DMS 273 treated with DMSO at 0.1 percent for 48 hours (cell line): ENCODE measurements at regions not wholly inside any gene's neighbourhood (a gene's known extent, or its start where the extent isn't known, plus 50 kb on each side); places are given as distances from the start of the nearest gene placed in this dataset.

Source experiments
- DNase-seq: peaks from one replicate; lab custom pipeline; 2025; lab: John Stamatoyannopoulos, UW

DNA sequence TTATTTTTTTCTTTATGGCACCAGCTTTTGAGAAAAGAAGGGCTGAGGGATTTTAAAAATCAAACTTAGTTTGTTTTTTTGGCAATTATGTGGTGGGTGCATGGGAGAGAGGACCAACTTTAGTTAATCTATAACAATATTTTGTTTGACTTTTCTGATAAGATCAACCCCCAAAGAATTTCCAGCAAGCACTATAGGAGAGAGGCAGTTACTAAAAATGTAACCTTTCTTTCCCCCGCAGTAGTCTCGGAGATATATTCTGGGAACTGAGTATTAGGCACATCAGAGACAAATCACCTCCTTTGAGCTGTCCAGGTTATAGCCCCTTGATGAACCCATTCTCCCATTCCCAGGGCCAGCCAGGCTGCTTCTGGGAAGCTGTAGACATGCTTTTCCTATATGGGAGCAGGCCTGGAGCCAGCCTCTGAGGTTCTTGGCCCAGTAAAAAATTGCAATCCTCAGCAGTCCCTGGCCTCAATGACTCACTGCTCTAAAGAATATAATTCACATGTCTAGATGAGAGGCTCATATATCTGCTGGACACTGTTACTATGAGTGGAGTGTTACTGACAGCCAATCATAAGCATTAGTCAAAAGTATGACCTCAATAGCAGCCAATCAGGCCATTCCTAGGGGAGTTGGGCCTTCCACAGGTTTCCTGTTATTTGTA lies 138.3 kb upstream of the AGBL1 start:
- peak; percentile 76 for DNase-seq

DNA sequence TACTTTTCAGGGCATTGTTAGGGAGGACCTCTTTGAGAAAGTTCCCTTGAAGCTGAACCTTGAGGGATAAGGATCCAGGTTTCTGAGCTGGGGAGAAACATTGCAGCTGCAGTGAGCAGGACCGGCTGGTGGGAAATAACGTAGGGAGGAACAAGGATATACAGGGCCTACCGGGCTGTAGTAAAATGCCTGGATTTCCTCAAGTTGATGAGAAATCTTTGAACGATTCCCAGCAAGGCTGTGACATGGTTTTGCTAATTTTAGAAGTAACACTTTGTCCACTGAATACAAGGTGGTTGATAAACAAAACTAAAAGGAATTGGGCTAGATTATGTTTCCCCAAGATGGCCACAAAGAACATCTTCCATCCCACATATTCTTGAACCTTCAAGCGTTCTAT lies 137.0 kb upstream of the AGBL1 start:
- DNase-seq = no peak

DNA sequence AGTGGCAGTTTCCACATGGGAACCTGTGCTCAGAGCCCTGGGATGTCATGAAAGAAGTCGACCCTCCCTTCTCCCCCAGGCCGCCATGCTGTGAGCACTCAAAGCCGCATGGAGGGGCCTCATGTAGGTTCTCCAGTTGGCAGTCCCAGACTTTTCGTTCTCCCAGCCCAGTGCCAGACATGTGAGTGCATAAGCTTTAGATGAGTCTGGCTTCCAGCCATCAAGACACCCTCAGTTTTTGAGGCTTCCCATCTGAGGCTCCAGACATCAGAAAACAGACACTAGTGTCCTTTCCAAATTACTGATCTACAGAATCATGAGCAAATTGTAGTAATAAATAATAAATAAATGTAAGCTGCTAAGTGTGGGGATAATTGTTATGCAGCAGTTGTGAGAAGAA lies 136.5 kb upstream of the AGBL1 start:
- DNase-seq = no peak

DNA sequence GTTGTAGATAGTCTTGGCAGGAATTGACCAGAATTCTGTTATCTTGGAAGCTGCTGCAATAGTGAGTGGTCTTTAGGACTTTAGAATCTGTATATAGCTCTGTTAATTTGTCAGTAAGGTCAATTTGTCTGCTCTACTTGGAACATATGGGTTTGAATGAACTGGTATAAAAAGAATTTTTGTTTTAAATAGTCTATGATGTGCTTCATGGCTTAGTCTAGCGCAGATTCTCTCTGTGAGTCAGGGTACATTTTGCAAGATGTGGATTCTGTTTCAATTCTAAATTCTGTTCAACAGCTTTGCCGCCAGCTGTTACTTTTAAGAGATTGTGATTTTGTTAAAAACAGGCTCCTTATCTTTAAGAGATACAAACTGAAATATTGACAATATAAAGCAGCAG lies 135.9 kb upstream of the AGBL1 start:
- peak; percentile 60 for DNase-seq

DNA sequence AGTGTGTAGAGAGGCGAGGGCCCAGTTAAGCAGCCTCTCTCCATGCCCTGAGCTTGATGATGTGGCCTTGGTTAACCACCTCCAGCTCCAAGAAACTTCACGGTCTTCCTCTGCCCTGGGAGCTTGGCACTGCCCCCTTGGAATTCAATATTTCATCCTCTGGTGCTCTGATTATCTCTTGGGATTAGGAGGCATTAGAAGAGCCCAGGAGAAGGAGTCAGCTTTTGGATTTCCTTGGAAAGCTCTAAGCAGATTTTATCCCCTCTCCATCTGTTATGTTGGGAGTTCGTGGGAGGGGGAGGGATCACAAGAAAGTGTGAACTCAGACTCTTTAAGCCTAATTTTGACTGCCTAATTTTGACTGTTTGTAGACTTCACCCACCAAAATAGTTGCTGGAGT lies 132.7 kb upstream of the AGBL1 start:
- DNase-seq = peak; percentile 42

DNA sequence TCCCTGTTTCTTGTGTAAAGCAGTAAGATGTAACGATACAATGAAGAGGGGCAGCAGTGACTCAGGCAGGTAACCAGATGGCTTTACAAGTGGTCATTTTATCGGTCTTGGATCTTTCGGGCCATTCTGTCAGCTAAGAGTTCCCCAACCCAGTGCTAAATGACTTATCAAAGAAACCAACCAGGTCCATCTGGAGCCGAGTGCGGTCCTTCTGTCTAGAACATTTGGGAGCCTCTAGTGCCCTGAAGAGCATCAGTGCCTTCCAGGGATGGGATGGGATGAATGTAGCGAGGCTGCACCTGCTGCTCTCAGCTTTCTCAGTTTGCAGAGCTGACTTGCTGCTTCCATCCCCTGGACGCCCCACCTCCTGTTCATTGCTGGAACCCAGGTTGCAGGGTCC lies 131.7 kb upstream of the AGBL1 start:
- DNase-seq = peak; percentile 78

DNA sequence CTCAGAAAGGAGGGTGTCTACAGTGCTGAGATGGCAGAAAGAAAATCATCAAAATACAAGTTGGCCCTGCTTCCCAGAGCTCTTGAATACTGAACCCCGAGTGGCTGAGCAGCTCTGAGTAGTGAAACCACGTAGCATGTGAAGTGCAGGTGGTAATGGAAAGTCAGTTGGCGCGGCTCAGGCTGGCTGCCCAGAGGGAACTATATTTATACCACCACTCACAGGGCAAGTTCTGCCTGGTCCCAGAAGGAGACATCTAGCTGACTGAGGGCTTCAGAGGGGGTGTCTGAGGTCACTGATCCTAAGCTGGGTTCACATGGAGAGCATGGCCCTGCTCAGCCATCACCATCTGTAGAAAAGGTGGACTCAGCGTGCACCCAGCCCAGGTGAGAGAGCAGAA lies 129.6 kb upstream of the AGBL1 start:
- no peak for DNase-seq

DNA sequence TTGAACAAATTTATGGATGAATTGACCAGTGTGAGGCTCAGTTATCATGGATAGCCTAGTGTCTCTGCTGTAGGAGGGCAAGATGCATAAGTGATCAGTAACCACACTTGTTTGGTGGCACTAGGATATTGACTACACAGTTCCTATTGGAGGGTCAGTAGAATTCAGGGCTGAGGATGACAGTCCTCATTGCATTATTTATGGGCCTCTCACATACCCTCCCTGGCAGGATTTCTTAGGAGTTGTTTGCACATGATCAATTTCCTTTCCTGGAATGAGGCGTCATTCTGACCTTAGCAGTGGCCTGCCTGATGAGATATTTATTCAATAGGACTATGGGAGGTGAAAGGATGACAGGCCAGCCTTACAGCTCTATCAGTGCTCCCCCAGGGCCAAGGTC lies 125.1 kb upstream of the AGBL1 start:
- no peak for DNase-seq

DNA sequence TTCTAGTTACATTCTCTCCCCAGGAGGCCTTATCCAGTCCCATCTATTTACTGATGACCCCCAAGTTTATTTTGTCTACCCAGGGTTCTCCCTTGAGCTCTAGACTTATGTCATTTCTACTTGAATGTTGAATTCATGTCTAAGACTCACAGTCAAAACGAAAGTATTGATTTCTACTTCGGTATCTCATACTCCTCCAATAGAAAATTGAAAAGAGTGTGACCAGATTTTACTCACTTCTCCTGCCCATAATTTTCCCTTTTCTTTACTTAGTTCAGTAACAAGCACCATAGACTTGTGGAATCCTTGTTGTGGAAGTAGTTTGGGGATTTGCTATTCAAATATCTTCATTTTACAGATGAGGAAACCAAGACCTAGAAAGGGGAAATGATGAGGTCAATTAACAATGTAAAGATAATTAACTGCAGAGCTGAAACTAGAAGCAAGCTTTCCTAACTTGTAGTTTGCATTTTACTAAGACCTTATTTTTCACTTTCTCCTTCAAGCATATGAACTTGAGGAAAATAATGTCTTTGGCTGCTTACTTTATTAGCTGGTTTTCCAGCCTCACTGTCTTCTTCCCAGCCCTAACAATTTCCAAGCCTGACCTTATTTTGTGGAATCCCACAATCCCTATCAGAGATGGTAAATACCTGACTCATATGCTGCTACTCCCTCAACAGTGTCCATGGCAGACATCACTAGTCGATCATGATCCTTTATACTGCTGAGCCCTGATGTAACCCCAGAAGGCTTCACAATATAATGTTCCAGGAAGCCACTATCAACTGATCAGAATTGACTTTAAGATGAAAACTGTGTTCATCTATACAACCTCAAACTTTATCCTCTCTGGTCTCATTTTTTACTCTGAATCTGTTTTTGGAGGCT lies 123.9 kb upstream of the AGBL1 start:
- DNase-seq = no peak

DNA sequence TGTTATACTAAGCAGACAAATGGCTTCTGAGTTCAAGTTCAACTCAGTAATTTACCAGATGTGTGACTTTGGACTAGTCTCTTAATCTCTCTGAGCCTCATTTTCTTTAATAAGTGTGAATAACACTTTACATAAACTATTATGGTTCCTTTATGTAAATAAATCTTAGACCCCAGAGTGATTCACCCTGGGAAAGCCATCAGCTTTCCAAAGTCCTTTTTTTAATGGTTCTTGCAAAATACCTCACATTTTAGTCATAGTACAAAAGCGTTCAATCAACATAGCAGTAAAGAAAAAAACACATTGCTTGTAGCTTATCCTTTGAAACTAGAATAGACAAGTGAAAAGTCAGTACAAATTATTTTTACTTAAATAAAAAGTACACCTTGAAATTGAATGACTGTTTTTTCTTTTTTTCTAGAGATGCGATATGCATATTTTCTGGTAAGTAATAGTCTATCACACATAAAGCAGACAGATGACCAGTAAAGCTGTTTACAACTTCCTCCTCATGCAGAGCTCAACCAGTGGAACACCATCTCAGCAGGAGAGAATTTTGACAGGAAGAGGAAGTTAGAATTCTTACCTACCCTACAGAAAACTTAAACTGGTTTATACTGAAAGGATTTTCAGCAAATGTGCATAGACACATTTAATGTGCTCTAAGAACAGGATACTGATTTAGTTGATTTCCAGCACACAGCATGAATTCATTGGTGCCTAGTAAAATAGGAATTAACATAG lies 123.0 kb upstream of the AGBL1 start:
- no peak for DNase-seq

DNA sequence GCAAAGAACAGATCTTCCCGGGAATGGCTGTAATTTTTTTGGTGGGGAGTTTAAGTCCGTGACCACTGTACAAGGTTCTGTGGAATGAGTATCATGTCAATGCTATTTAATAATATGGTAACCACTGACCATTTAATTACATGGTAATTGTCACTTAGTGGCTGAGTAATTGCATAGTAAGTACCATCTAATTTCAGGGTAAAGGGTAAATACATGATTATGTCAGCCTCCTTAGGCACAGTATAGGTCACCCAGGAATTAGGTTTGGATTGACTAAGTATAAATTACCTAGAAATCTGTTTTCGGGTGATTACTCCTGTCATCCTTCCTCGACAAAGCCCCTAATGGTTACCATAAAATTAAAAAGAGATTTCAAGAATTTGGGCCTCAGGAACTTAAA lies 120.1 kb upstream of the AGBL1 start:
- no peak for DNase-seq

DNA sequence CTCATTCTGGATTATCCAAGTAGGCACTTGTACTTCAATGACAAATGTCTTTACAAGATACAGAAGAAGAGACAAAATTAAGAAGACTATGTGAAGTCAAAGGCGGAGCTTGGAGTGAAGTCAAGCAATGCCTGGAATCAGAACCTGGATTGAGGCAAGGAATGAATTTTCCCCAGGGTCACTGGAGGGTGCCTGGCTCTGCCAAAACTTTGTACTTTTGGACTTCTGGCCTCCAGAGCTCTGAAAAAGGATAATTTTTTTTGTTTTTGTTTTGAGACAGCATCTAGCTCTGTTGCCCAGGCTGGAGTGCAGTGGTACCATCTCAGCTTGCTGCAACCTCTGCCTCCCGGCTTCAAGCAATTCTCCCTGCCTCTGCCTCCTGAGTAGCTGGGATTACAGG lies 119.3 kb upstream of the AGBL1 start:
- DNase-seq = no peak

DNA sequence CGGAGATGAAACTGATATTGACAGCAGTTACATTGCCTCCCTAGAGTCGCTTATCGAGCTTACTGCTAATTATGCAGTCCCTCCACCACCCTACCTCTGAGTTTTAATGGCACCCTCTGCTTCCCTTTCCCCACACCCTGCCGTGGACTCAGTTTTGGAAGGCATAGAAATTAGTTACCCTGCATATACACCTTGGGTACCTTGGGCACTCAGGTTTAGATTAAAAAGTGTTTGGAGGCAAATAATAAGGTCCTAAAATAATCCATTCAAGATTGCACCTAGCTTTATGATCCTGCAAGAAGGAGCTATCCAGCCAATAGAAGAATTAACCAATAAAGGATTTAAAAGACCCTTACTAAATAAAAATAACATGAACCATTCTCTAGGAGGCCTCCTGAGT lies 117.8 kb upstream of the AGBL1 start:
- no peak for DNase-seq

DNA sequence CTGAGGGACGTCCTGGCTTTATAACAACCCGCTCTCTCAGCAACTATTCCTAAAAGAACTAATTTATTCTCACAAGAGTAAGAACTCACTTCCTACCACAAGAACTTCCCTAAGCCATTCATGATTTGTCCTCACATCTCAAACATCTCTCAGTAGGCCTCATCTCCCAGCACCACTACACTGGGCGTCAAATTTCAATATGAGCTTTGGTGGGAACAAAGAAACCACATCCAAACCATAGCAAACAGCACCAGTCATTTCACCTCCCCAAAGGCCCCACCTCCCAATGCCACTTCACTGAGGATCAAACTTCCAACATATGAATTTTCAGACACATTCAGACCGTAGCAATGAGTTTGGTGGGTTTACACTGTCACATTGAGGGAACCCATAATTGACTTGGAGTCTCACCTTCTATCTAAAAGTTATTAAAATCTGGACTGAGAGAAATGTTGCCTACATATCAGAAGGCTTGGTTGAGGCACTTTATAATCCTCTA lies 116.4 kb upstream of the AGBL1 start:
- DNase-seq = no peak

DNA sequence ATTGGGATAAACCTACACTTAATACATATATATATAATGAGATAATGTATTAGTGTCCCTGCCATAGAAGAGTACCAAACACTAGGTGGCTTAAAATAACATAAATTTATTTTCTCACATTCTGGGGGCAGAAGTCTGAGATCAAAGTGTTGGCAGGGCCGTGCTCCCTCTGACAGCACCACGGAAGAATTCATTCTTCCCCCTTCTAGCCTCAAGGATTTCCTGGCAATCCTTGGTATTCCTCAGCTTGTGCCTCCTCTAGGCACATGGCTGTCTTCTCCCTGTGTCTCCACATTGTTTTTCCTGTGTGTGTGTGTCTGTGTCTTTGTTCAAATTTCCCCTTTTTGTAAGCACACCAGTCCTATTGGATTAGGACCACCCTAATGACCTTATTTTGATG lies 115.2 kb upstream of the AGBL1 start:
- no peak for DNase-seq

DNA sequence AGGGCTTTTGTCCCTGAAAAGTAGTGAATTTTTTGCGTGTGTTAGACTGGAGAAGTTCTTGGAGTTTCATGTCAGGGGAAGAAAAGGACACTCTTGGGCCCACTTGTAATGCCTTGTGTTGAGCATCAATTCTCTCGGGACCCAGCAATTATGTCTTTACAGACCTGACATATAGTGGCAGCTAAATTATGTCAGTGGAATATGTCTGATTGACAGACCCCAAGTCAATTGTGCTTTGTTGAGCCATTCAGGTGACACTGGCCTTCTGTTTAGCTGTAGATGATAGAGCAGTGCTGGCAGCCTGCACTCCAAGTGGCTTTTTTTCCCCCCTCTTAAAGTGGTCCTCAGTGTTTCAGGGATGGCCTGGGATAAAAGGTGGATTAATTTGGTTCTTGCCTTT lies 112.1 kb upstream of the AGBL1 start:
- DNase-seq = no peak

DNA sequence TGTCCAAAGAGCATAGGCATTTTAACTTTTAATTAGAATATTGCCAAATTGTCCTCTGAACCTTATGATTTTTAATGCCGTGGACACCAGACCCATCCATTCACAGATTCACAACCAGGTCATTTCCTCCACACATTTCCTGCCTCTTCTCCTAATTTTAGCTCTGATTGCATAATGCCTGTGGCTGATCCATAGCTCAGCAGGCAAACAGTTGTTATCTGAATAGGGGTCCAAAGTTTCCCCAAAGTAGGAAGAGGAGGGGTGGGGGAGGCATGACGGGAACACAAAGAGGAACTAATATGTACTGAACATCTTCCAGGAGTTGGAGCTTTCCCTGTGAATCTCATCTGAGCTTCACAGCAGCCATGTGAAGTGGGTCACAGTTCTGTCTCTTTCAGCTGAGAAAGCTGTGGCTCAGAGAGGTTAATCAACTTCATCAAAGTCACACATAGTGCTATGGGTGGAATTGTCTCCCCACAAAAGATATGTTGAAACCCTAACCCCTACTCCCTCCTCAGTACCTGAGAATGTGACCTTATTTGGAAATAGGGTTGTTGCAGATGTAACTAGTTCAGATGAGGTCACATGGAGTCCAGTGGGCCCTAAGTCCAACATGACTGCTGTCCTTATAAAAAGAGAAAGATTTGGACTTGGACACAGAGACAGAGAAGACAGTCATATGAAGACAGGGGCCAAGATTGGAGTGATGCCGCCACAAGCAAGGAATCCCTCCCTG lies 106.7 kb upstream of the AGBL1 start:
- DNase-seq = no peak

DNA sequence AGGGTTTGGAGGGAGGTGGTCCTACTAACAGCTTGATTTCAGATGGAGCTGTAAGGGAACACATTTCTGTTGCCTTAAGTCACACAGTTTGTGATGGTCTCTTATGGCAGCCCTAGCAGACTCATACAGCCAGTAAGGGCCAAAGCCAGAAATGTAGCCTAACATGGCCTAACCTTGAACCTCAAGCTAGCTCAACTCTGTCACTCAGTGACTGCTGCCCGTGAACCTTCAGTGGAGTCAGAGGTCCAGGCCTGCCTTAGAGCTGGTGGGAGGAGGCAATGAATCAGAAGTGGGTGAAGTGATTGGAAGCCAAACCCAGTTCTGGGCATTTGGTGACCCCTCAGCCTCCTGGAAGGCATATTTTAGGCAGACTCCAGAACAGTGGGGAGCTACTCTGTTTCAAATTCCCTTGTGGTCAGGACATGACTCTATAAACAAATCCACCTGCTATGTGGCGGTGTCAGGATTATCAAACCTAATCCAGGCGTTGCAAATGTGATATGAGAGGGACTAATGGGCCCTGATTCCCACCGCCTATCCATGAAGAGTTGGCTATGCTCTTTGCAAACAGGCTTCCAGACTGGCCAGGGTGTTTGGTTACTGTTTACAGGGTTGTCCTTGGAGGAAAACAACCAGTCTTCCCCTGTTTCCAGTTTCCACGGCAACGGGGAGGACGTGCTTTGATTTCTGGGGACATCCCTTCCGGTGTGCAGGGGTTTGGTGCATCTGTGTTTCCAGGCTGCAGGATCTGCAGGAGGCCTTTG lies 105.9 kb upstream of the AGBL1 start:
- no peak for DNase-seq

DNA sequence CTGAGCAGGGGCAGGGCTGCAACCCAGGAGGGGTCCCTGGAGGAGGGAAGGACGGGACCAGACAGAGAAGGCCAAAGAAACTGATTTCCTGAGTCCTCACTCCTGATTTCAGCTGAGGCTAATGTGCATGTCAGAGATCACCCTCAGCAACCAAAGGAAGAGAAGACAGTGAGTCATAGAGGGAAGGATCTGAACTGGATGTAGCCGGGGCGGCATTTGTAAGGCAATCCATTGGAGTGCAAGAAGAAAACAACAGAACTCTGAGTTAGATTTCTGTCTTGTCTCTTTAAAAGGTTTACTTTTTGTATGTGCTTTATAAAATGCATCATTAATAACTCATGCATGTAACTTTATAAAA lies 105.3 kb upstream of the AGBL1 start:
- DNase-seq = no peak

DNA sequence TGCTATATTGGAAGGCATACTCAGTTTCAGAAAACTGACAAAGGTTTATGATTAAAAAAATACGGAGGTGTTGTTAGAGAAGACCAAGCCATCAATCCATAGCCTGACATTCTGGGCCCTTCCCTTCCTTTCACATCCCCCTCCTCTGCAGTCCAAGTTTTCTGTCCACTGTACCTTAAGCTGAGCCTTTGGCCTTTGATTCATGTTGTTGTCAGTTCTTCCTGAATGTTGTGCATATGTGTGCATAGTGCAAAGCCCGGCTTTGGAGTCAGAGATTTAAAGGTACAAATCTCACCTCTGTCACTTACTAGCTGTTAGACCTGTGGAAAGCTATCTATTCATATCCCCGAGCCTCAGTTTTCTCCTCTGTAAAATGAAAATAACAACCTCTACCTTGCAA lies 104.9 kb upstream of the AGBL1 start:
- no peak for DNase-seq

DNA sequence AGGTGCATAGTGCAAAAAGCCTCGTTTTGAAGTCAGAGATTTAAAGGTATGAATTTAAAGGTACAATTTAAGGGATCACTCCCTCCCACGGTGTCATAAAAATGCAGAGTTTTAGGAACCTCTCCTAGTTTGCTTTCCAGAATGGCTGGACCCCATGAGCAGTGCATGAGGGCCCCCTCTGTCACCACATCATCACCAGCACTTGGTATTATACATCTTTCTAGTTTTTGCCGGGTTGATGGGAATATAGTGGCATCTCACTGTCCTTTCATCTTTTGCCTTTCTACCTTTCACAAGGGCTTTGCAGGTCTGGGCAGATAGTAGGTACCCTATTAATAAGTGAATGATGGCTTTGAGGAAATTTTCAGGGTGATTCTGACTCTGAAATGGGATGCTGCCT lies 103.6 kb upstream of the AGBL1 start:
- DNase-seq = no peak
